ENCODE measurements at regions not wholly inside any gene's neighbourhood (a gene's known extent, or its start where the extent isn't known, plus 50 kb on each side); places are given as distances from the start of the nearest gene placed in this dataset.
"Not testable (repeated sequence)": the region's sequence is repeated elsewhere in the genome, so short reads cannot be mapped to it uniquely, and the experiment has no call there.

GRCh38 chr11:56885177-56885576, 103.5 kb upstream of the OR5AK2 start:
- intact Hi-C loops (cut with micrococcal nuclease), result no loop called here
- ATAC-seq (peak; percentile 29), DNase-seq (no peak)

GRCh38 chr11:56883371-56883987, 105.2 kb upstream of the OR5AK2 start:
- no peak for DNase-seq
- intact Hi-C loops (cut with micrococcal nuclease), result no loop called here
- no peak for ATAC-seq

GRCh38 chr11:56876621-56877275, 112.0 kb upstream of the OR5AK2 start:
- ATAC-seq (peak; percentile 92), DNase-seq (no peak)
- intact Hi-C loops (cut with micrococcal nuclease), result no loop called here

GRCh38 chr11:56855217-56855616, 106.7 kb upstream of the OR9G4 start:
- ATAC-seq, result no peak
- no peak for DNase-seq
- intact Hi-C loops (cut with micrococcal nuclease), result no loop called here

- DNase-seq (no peak), ATAC-seq (no peak)
- intact Hi-C loops (cut with micrococcal nuclease), result no loop called here
Observed at GRCh38 chr11:56852131-56852530, 103.6 kb upstream of the OR9G4 start.

- intact Hi-C loops (cut with micrococcal nuclease), result loop anchor here (10.0 kb wide), 1 partner anchor 265 kb away; no protein-coding TSS in a partner anchor
- no peak for DNase-seq
- no peak for ATAC-seq
Observed at GRCh38 chr11:56849852-56850251, 101.4 kb upstream of the OR9G4 start.

GRCh38 chr11:56849250-56849649, 100.8 kb upstream of the OR9G4 start:
- DNase-seq (no peak), ATAC-seq (no peak)
- intact Hi-C loops (cut with micrococcal nuclease), result loop anchor here (10.0 kb wide), 1 partner anchor 266 kb away; no protein-coding TSS in a partner anchor

GRCh38 chr11:56848141-56848809, 99.8 kb upstream of the OR9G4 start:
- intact Hi-C loops (cut with micrococcal nuclease), result loop anchor here (10.0 kb wide), 1 partner anchor 267 kb away; no protein-coding TSS in a partner anchor
- no peak for DNase-seq
- no peak for ATAC-seq

- intact Hi-C loops (cut with micrococcal nuclease), result loop anchor here (10.0 kb wide), 1 partner anchor 268 kb away; no protein-coding TSS in a partner anchor
- DNase-seq, result no peak
- no peak for ATAC-seq
Observed at GRCh38 chr11:56846631-56847576, 98.4 kb upstream of the OR9G4 start.

GRCh38 chr11:56845121-56845732, 96.7 kb upstream of the OR9G4 start:
- ATAC-seq, result no peak
- DNase-seq, result no peak
- intact Hi-C loops (cut with micrococcal nuclease), result loop anchor here (10.0 kb wide), 1 partner anchor 270 kb away; no protein-coding TSS in a partner anchor

- no peak for DNase-seq
- ATAC-seq, result no peak
- intact Hi-C loops (cut with micrococcal nuclease), result loop anchor here (10.0 kb wide), 1 partner anchor 271 kb away; no protein-coding TSS in a partner anchor
Observed at GRCh38 chr11:56843816-56844215, 95.3 kb upstream of the OR9G4 start.

- DNase-seq (no peak), ATAC-seq (no peak)
- intact Hi-C loops (cut with micrococcal nuclease), result loop anchor here (10.0 kb wide), 1 partner anchor 272 kb away; no protein-coding TSS in a partner anchor
Observed at GRCh38 chr11:56842814-56843794, 94.6 kb upstream of the OR9G4 start.

- intact Hi-C loops (cut with micrococcal nuclease), result loop anchor here (2.0 to 10.0 kb wide), 2 partner anchors 273 to 407 kb away; no protein-coding TSS in a partner anchor
- no peak for DNase-seq
- peak; percentile 50 for ATAC-seq
Observed at GRCh38 chr11:56841210-56841810, 92.8 kb upstream of the OR9G4 start.

GRCh38 chr11:56827357-56827756, 78.9 kb upstream of the OR9G4 start:
- intact Hi-C loops (cut with micrococcal nuclease); ATAC-seq; DNase-seq: not testable (repeated sequence)

GRCh38 chr11:56819916-56820315, 71.4 kb upstream of the OR9G4 start:
- DNase-seq (no peak), ATAC-seq (no peak)
- intact Hi-C loops (cut with micrococcal nuclease), result no loop called here

- ATAC-seq, result no peak
- DNase-seq, result no peak
- intact Hi-C loops (cut with micrococcal nuclease), result no loop called here
Observed at GRCh38 chr11:56817661-56818060, 69.2 kb upstream of the OR9G4 start.

- intact Hi-C loops (cut with micrococcal nuclease), result no loop called here
- ATAC-seq (no peak), DNase-seq (no peak)
Observed at GRCh38 chr11:56816259-56816658, 67.8 kb upstream of the OR9G4 start.
